ENCODE measurements at regions not wholly inside any gene's neighbourhood (a gene's known extent, or its start where the extent isn't known, plus 50 kb on each side); places are given as distances from the start of the nearest gene placed in this dataset.

DNA sequence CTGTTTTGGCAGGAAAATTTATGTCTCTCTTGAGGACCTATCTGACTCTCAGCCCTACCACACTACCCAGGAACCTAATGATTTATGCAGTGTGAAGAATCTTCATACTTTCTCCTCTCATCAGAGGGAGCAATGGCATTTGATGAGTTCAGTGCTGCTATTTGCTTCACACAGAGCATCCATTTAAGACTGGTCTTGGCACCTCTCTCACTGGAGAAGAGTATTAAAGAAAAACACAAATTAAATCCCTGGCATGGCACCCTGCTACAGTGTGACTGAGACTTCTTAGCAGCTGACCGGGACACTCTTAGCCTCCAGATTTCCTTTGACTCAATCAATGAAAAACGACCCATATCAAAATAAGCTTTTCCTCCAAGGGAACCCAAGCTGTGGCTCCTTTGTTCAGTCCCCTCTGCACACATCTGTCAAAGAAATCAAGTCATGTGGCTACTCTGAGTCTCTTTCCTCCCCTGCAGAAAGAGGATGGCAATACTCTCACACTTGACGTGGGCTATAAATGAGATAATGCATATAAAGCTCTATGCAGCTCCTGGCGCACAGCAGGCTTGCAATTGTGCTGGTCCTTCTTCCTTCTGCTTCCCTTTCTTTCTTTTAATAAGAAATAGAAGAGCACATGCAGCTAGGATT, 186.1 kb upstream of the E2F8 start:
- in situ Hi-C loops (cut with MboI; ENCODE audit: low sequenced_read_pairs), result no loop called here

More for the DNA sequence above, 186.1 kb upstream of the E2F8 start:
- no peak overlapping the region for H2BK5ac ChIP-seq (ENCODE audit: low read depth, low read length, poor library complexity, severe bottlenecking)
- no peak overlapping the region for H2AK9ac ChIP-seq (replicated peaks; ENCODE audit: low read depth, low read length, poor library complexity)
- H3K4ac ChIP-seq (ENCODE audit: low read depth, low read length), result no peak overlapping the region
- no peak overlapping the region for H3K14ac ChIP-seq (replicated peaks; ENCODE audit: low read depth, low read length)
- H3K27me3 ChIP-seq (ENCODE audit: control insufficient read depth, insufficient read depth, low read length), result no peaks in the 10 kb centered on the region; the same call in none of the 2 replicates
- H4K91ac ChIP-seq (ENCODE audit: insufficient read depth, low read depth, low read length), result no peak overlapping the region
- no peak; the same call in 1 of the 2 replicates for ATAC-seq (ENCODE audit: low read depth)
- H3K4me2 ChIP-seq (ENCODE audit: low read depth, low read length), result no peak overlapping the region
- H2AK5ac ChIP-seq (ENCODE audit: low read depth, low read length), result no peak overlapping the region
- no peaks in the 10 kb centered on the region for H4K20me1 ChIP-seq (ENCODE audit: insufficient read depth, low read length)
- intact Hi-C loops (cut with micrococcal nuclease), result no loop called here
- no peaks in the 10 kb centered on the region; the same call in 1 of the 2 replicates for H3K9me1 ChIP-seq (ENCODE audit: insufficient read depth, low read length)
- no peak overlapping the region for H3K4me3 ChIP-seq (ENCODE audit: insufficient read depth, low read depth, low read length)
- no peak overlapping the region for H3K27ac ChIP-seq (ENCODE audit: insufficient read depth, low read length)
- no peak overlapping the region for H4K5ac ChIP-seq (ENCODE audit: low read depth, low read length)
- CTCF ChIA-PET, result no interaction called here
- H2BK120ac ChIP-seq (ENCODE audit: low read depth, low read length), result no peak overlapping the region
- no peaks in the 10 kb centered on the region for H3K79me1 ChIP-seq (ENCODE audit: low read depth in 1 of 2, low read length in 2 of 2)
- H3K9me3 ChIP-seq (ENCODE audit: control insufficient read depth, insufficient read depth, low read length), result no peaks in the 10 kb centered on the region
- WGBS, 2 experiments (ENCODE audit: extremely low coverage in 2 of 2, insufficient read length in 1 of 2), result 60% methylated on average over 1 of the region's 4 CpGs; no CpG with 5 or more reads in 1 of the 2 experiments
- no peak overlapping the region for H2BK15ac ChIP-seq (ENCODE audit: low read depth, low read length)
- H3K18ac ChIP-seq (ENCODE audit: low read depth, low read length), result no peak overlapping the region
- H3K4me1 ChIP-seq (ENCODE audit: control insufficient read depth, insufficient read depth, low read length), result peaks cover 2% of the 10 kb centered on the region
- H4K8ac ChIP-seq (ENCODE audit: low read depth in 2 of 2, low read length in 2 of 2), result no peak overlapping the region
- dilution Hi-C loops (cut with HindIII; ENCODE audit: low sequenced_read_pairs, unreplicated experiment), result no loop called here
- no peak for TF ChIP-seq RAD21 (IDR thresholded peaks at IDR 0.05; ENCODE audit: low read length)
- TF ChIP-seq NFE2L2 (IDR thresholded peaks at IDR 0.05; ENCODE audit: low read depth, low read length), result no peak
- TF ChIP-seq MAZ (IDR thresholded peaks at IDR 0.05; ENCODE audit: borderline replicate concordance, low read depth, low read length), result no peak
- TF ChIP-seq MAFK (IDR thresholded peaks at IDR 0.05; ENCODE audit: low read depth, low read length), result no peak
- no peak for TF ChIP-seq MXI1 (IDR thresholded peaks at IDR 0.05; ENCODE audit: borderline replicate concordance, low read depth, low read length)
- TF ChIP-seq CEBPB (IDR thresholded peaks at IDR 0.05; ENCODE audit: low read depth, low read length), result no peak
- no peak for TF ChIP-seq USF2 (IDR thresholded peaks at IDR 0.05; ENCODE audit: low read depth, low read length)
- no peak for TF ChIP-seq SMC3 (IDR thresholded peaks at IDR 0.05; ENCODE audit: low read depth, low read length)
- no peak for TF ChIP-seq FOS (IDR thresholded peaks at IDR 0.05; ENCODE audit: low read depth, low read length)
- TF ChIP-seq, protein P1, sequence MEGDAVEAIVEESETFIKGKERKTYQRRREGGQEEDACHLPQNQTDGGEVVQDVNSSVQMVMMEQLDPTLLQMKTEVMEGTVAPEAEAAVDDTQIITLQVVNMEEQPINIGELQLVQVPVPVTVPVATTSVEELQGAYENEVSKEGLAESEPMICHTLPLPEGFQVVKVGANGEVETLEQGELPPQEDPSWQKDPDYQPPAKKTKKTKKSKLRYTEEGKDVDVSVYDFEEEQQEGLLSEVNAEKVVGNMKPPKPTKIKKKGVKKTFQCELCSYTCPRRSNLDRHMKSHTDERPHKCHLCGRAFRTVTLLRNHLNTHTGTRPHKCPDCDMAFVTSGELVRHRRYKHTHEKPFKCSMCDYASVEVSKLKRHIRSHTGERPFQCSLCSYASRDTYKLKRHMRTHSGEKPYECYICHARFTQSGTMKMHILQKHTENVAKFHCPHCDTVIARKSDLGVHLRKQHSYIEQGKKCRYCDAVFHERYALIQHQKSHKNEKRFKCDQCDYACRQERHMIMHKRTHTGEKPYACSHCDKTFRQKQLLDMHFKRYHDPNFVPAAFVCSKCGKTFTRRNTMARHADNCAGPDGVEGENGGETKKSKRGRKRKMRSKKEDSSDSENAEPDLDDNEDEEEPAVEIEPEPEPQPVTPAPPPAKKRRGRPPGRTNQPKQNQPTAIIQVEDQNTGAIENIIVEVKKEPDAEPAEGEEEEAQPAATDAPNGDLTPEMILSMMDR (conservative IDR thresholded peaks at IDR 0.05; ENCODE audit: low read depth, low read length), result no peak
- TF ChIP-seq POLR2A (IDR thresholded peaks at IDR 0.05; ENCODE audit: low read depth, low read length), result no peak
- TF ChIP-seq CHD1 (IDR thresholded peaks at IDR 0.05; ENCODE audit: low read depth, low read length), result no peak
- TF ChIP-seq RCOR1 (IDR thresholded peaks at IDR 0.05; ENCODE audit: insufficient replicate concordance, low read length), result no peak
- H3K23ac ChIP-seq (ENCODE audit: low read depth, low read length), result no peak overlapping the region
- H2BK20ac ChIP-seq (ENCODE audit: low read depth, low read length), result no peak overlapping the region
- POLR2A ChIA-PET (ENCODE audit: unreplicated experiment), result no interaction called here
- no peak overlapping the region for H2AFZ ChIP-seq (replicated peaks; ENCODE audit: low read length, poor library complexity)
- BruUV-seq (replicated peaks), result no TSS peak
- H3K9ac ChIP-seq (ENCODE audit: low read depth, low read length), result no peak overlapping the region
- no peaks in the 10 kb centered on the region for H3K36me3 ChIP-seq (ENCODE audit: control insufficient read depth, insufficient read depth, low read length)
- no peak for DNase-seq
- no peak overlapping the region for H3K56ac ChIP-seq (ENCODE audit: extremely low read depth, insufficient read depth, low read length)
